Adrenal gland (tissue), 5 donors: ENCODE measurements at regions not wholly inside any gene's neighbourhood (a gene's known extent, or its start where the extent isn't known, plus 50 kb on each side); places are given as distances from the start of the nearest gene placed in this dataset.

Experiments
- CTCF ChIP-seq, 6 experiments: fragments of 450-650 bp in 4 of 6; fragments of 200-600 bp in 2 of 6; sonication (generic) in 1 of 6; IDR thresholded peaks; 1 replicate in 5 of 6; 2 replicates in 1 of 6; pipeline versions ENCODE4 v1.5.1 to v1.8.0; 2016 to 2021; ENCODE audit warnings: antibody characterized with exemption in 6 of 6, mild to moderate bottlenecking in 2 of 6, moderate library complexity in 1 of 6
- POLR2A ChIP-seq, 2 donors: fragments of 450-650 bp; IDR thresholded peaks; one replicate each; pipeline ENCODE4 v1.6.1; 2017; ENCODE audit warnings: antibody characterized with exemption in 2 of 2, mild to moderate bottlenecking in 2 of 2, moderate library complexity in 1 of 2
- donor health status: DM: no; HTN: no; CAD: no.

- TF ChIP-seq CTCF (IDR thresholded peaks at IDR 0.05) (no peak), POLR2A (IDR thresholded peaks at IDR 0.05) (no peak)
Observed at GRCh38 chr10:3002304-3002703, 65.0 kb upstream of the PFKP start.
